HCT116 (cell line): ENCODE measurements at regions not wholly inside any gene's neighbourhood (a gene's known extent, or its start where the extent isn't known, plus 50 kb on each side); places are given as distances from the start of the nearest gene placed in this dataset.

ENCODE experiments used
- ATAC-seq: fragments of 200-7000 bp; cut with Tn5 transposase; 2 replicates; pipeline ENCODE4 v1.9.1; 2020; ENCODE audit warnings: mild to moderate bottlenecking, moderate library complexity
- BruUV-seq: library from RNA; stranded (reverse); fragments of 400-500 nt; replicated peaks from 2 replicates; lab custom pipeline; 2021; lab: Mats Ljungman, UMichigan
- CTCF ChIA-PET: fragments of 300-600 bp; sonication (Branson Sonifier 250); formaldehyde crosslinking; loops from one replicate; lab custom pipeline; 2021; ENCODE audit warnings: antibody characterized with exemption; lab: Charles Lee
- POLR2A ChIA-PET: fragments of 300-600, 350-600 bp; sonication (Branson Sonifier 250); formaldehyde crosslinking; loops from one replicate; lab custom pipeline; 2021; ENCODE audit warnings: antibody characterized with exemption; lab: Charles Lee
- RAD21 ChIA-PET, 2 experiments: fragments of 300-600 bp; sonication (Branson Sonifier 250); formaldehyde crosslinking; loops; one replicate each; lab custom pipeline; 2023; ENCODE audit warnings: low total read pairs in 2 of 2; ENCODE audit not compliant: uncharacterized antibody in 2 of 2, unreplicated experiment in 2 of 2, low non-redundant PET in 1 of 2; lab: Charles Lee
- DNase-seq: peaks from one replicate; pipeline ENCODE4 v3.0.0-alpha.2; 2010; ENCODE audit warnings: low read depth, low spot score
- H2AFZ ChIP-seq: fragments of 200-600 bp; shearing (Covaris generic), sonication (generic); 2 replicates; pipeline ENCODE4 v1.6.1; 2017; ENCODE audit warnings: low read depth, mixed run types, mixed read lengths, antibody characterized with exemption, low read length; ENCODE audit not compliant: poor library complexity, severe bottlenecking
- H3K27ac ChIP-seq: 2 replicates; pipeline ENCODE4 v1.5.1; 2012; ENCODE audit warnings: low read depth, low read length
- H3K27me3 ChIP-seq: fragments of 200-600 bp; sonication (generic); 2 replicates; pipeline ENCODE4 v1.6.1; 2016; ENCODE audit warnings: mixed run types, low read length, mixed read lengths; ENCODE audit not compliant: insufficient read depth
- H3K36me3 ChIP-seq, 2 experiments: fragments of 200-500 bp in 1 of 2; fragments of 200-600 bp in 1 of 2; sonication (Bioruptor generic) in 1 of 2; sonication (generic) in 1 of 2; 2 replicates each; pipeline versions ENCODE4 v1.5.1 to v1.6.1; 2014 to 2016; ENCODE audit warnings: low read length in 2 of 2, inconsistent platforms in 1 of 2, mixed read lengths in 1 of 2, mixed run types in 1 of 2; ENCODE audit not compliant: insufficient read depth in 2 of 2, control insufficient read depth in 1 of 2
- H3K4me1 ChIP-seq, 2 experiments: fragments of 200-600 bp in 1 of 2; sonication (generic) in 1 of 2; 2 replicates each; pipeline versions ENCODE4 v1.5.1 to v1.6.1; 2012 to 2017; ENCODE audit warnings: low read length in 2 of 2, inconsistent platforms in 1 of 2, mild to moderate bottlenecking in 1 of 2, mixed read lengths in 1 of 2, mixed run types in 1 of 2, moderate library complexity in 1 of 2; ENCODE audit not compliant: insufficient read depth in 2 of 2, control insufficient read depth in 1 of 2
- H3K4me2 ChIP-seq: fragments of 200-600 bp; sonication (generic); 2 replicates; pipeline ENCODE4 v1.6.1; 2017; ENCODE audit warnings: mixed run types, low read length, mixed read lengths
- H3K4me3 ChIP-seq, 2 experiments: fragments of 200-600 bp in 1 of 2; sonication (generic) in 1 of 2; replicated peaks in 1 of 2; 2 replicates each; pipeline ENCODE4 v1.5.1; 2011 to 2016; ENCODE audit warnings: low read length in 2 of 2, control low read depth in 1 of 2, low read depth in 1 of 2, mild to moderate bottlenecking in 1 of 2, mixed read lengths in 1 of 2, mixed run types in 1 of 2
- H3K79me2 ChIP-seq: fragments of 200-600 bp; sonication (generic); 2 replicates; pipeline ENCODE4 v1.6.1; 2017; ENCODE audit warnings: mild to moderate bottlenecking, mixed run types, low read length, moderate library complexity, mixed read lengths; ENCODE audit not compliant: insufficient read depth
- H3K9ac ChIP-seq: fragments of 200-600 bp; sonication (generic); 2 replicates; pipeline ENCODE4 v1.6.1; 2016; ENCODE audit warnings: low read length, mixed read lengths
- H3K9me2 ChIP-seq: fragments of 200-600 bp; sonication (generic), shearing (Covaris generic); 2 replicates; pipeline ENCODE4 v1.6.1; 2017; ENCODE audit warnings: mixed run types, mild to moderate bottlenecking, moderate library complexity; ENCODE audit not compliant: insufficient read depth
- H3K9me3 ChIP-seq, 2 experiments: fragments of 200-500 bp in 1 of 2; fragments of 200-600 bp in 1 of 2; sonication (Bioruptor generic) in 1 of 2; sonication (generic) in 1 of 2; 2 replicates each; pipeline ENCODE4 v1.6.1; 2014 to 2017; ENCODE audit warnings: low read length in 2 of 2, mixed read lengths in 2 of 2, inconsistent platforms in 1 of 2, low read depth in 1 of 2, mild to moderate bottlenecking in 1 of 2, mixed run types in 1 of 2, moderate library complexity in 1 of 2; ENCODE audit not compliant: control insufficient read depth in 1 of 2, insufficient read depth in 1 of 2
- H4K20me1 ChIP-seq: fragments of 200-600 bp; sonication (generic), shearing (Covaris generic); 2 replicates; pipeline ENCODE4 v1.6.1; 2017; ENCODE audit warnings: mixed run types, mild to moderate bottlenecking, moderate library complexity; ENCODE audit not compliant: insufficient read depth
- CEBPB ChIP-seq: IDR thresholded peaks from 2 replicates; pipeline ENCODE4 v1.6.1; 2012; ENCODE audit warnings: low read depth
- EGR1 ChIP-seq: IDR thresholded peaks from 2 replicates; pipeline ENCODE4 v1.6.1; 2012; ENCODE audit warnings: low read depth
- ELF1 ChIP-seq: IDR thresholded peaks from 2 replicates; pipeline ENCODE4 v1.6.1; 2012; ENCODE audit warnings: low read depth, borderline replicate concordance
- EZH2 ChIP-seq: fragments of 200-600 bp; sonication (generic); IDR thresholded peaks from 2 replicates; pipeline ENCODE4 v1.6.1; 2017; ENCODE audit warnings: antibody characterized with exemption, mixed run types
- EZH2phosphoT487 ChIP-seq: fragments of 200-600 bp; IDR thresholded peaks from 2 replicates; pipeline ENCODE4 v1.6.1; 2018; ENCODE audit warnings: antibody characterized with exemption, borderline replicate concordance
- FOSL1 ChIP-seq: IDR thresholded peaks from 2 replicates; pipeline ENCODE4 v1.6.1; 2012; ENCODE audit warnings: low read depth
- JUND ChIP-seq: IDR thresholded peaks from 2 replicates; pipeline ENCODE4 v1.6.1; 2012
- POLR2A ChIP-seq: IDR thresholded peaks from 2 replicates; pipeline ENCODE4 v1.7.0; 2011; ENCODE audit warnings: borderline replicate concordance; ENCODE audit not compliant: insufficient read depth, insufficient read length; ENCODE audit errors: extremely low read depth
- RAD21 ChIP-seq: IDR thresholded peaks from 2 replicates; pipeline ENCODE4 v1.6.1; 2012; ENCODE audit warnings: low read depth, mild to moderate bottlenecking
- SRF ChIP-seq: IDR thresholded peaks from 2 replicates; pipeline ENCODE4 v1.6.1; 2012; ENCODE audit warnings: low read depth
- TCF7L2 ChIP-seq: IDR thresholded peaks from 2 replicates; pipeline ENCODE4 v1.7.0; 2011; ENCODE audit warnings: borderline replicate concordance, inconsistent platforms; ENCODE audit not compliant: insufficient read depth, insufficient read length; ENCODE audit errors: extremely low read depth
- YY1 ChIP-seq: IDR thresholded peaks from 2 replicates; pipeline ENCODE4 v1.6.1; 2011; ENCODE audit warnings: low read length, low read depth, moderate library complexity, mild to moderate bottlenecking; ENCODE audit not compliant: insufficient replicate concordance; ENCODE audit errors: extremely low read depth
- ZBTB33 ChIP-seq: IDR thresholded peaks from 2 replicates; pipeline ENCODE4 v1.6.1; 2011; ENCODE audit warnings: mild to moderate bottlenecking, low read length, moderate library complexity; ENCODE audit not compliant: insufficient replicate concordance; ENCODE audit errors: extremely low read depth
- ZFX ChIP-seq: fragments of 450-650 bp; IDR thresholded peaks from 2 replicates; pipeline ENCODE4 v1.6.1; 2017
- intact Hi-C: fragments of 100-400 bp; cut with micrococcal nuclease; formaldehyde crosslinking; loops from 2 replicates; pipeline ENCODE4 v1.10.0; 2022

GRCh38 chr16:11447272-11447671 is 102.0 kb downstream of the RMI2 start:
- no TSS peak for BruUV-seq
- H3K27me3 ChIP-seq = no peaks in the 10 kb centered on the region
- CTCF ChIA-PET = no interaction called here

GRCh38 chr16:11447836-11448235 is 102.6 kb downstream of the RMI2 start:
- Histone ChIP-seq H3K4me2 (no peak overlapping the region), H2AFZ (no peak overlapping the region), H3K27ac (no peak overlapping the region), H3K9ac (no peak overlapping the region), H4K20me1 (no peaks in the 10 kb centered on the region), H3K36me3 (no peaks in the 10 kb centered on the region), H3K4me1 (no peaks in the 10 kb centered on the region), H3K4me3 (no peak overlapping the region), H3K9me2 (no peaks in the 10 kb centered on the region), H3K9me3 (no peaks in the 10 kb centered on the region), H3K79me2 (no peaks in the 10 kb centered on the region), H3K27me3 (no peaks in the 10 kb centered on the region)
- CTCF ChIA-PET = no interaction called here
- no TSS peak for BruUV-seq
- ATAC-seq (no peak), DNase-seq (no peak)
- intact Hi-C loops = no loop called here
- RAD21 ChIA-PET = no interaction called here
- POLR2A ChIA-PET = interaction anchor here (0.6 kb wide), 1 partner anchor 82 kb away, joined by 3 read pairs; no protein-coding TSS in a partner anchor
- TF ChIP-seq ZFX = no peak
- TF ChIP-seq JUND = no peak
- no peak for TF ChIP-seq ZBTB33
- TF ChIP-seq RAD21 = no peak
- TF ChIP-seq EZH2 = no peak
- TF ChIP-seq EGR1 = no peak
- no peak for TF ChIP-seq POLR2A
- no peak for TF ChIP-seq ELF1
- TF ChIP-seq CEBPB = no peak

More at GRCh38 chr16:11447272-11447671, 102.0 kb downstream of the RMI2 start:
- no peaks in the 10 kb centered on the region for H3K9me2 ChIP-seq
- H3K4me1 ChIP-seq = no peaks in the 10 kb centered on the region
- H3K9ac ChIP-seq = no peak overlapping the region
- no peak overlapping the region for H3K4me3 ChIP-seq
- RAD21 ChIA-PET = no interaction called here
- H3K9me3 ChIP-seq = no peaks in the 10 kb centered on the region
- POLR2A ChIA-PET = no interaction called here
- no peaks in the 10 kb centered on the region for H3K36me3 ChIP-seq
- DNase-seq = no peak
- H3K27ac ChIP-seq = no peak overlapping the region
- no peaks in the 10 kb centered on the region for H4K20me1 ChIP-seq
- H3K4me2 ChIP-seq = no peak overlapping the region
- intact Hi-C loops = no loop called here
- no peak for ATAC-seq
- H3K79me2 ChIP-seq = no peaks in the 10 kb centered on the region
- no peak overlapping the region for H2AFZ ChIP-seq
- no peak for TF ChIP-seq ELF1
- TF ChIP-seq TCF7L2 = no peak
- no peak for TF ChIP-seq EZH2phosphoT487
- no peak for TF ChIP-seq YY1
- no peak for TF ChIP-seq FOSL1
- TF ChIP-seq SRF = no peak
- TF ChIP-seq RAD21 = no peak
